ENCODE measurements at regions not wholly inside any gene's neighbourhood (a gene's known extent, or its start where the extent isn't known, plus 50 kb on each side); places are given as distances from the start of the nearest gene placed in this dataset.

GRCh38 chr20:23136893-23137745 lies 51.0 kb upstream of the CD93 start:
- no peak for TF ChIP-seq POLR2A (IDR thresholded peaks at IDR 0.05; ENCODE audit: low read depth, low read length)
- TF ChIP-seq TAF1 (IDR thresholded peaks at IDR 0.05; ENCODE audit: low read depth, low read length) = no peak
- TF ChIP-seq POLR2AphosphoS5 (IDR thresholded peaks at IDR 0.05; ENCODE audit: low read depth, low read length) = no peak
- no peak for TF ChIP-seq PAX5 (IDR thresholded peaks at IDR 0.05; ENCODE audit: insufficient read depth, low read length, severe bottlenecking)
- no peak for TF ChIP-seq POU2F2 (IDR thresholded peaks at IDR 0.05; ENCODE audit: low read depth, low read length)

All from GM12891 (cell line).